Testis (tissue), 2 donors: ENCODE measurements at regions not wholly inside any gene's neighbourhood (a gene's known extent, or its start where the extent isn't known, plus 50 kb on each side); places are given as distances from the start of the nearest gene placed in this dataset.

Experiments used
- CTCF ChIP-seq, 3 experiments: fragments of 450-650 bp in 2 of 3; fragments of 200-600 bp in 1 of 3; sonication (generic) in 1 of 3; IDR thresholded peaks; one replicate each; pipeline ENCODE4 v1.5.1; 2016 to 2019; ENCODE audit warnings: antibody characterized with exemption in 3 of 3, mild to moderate bottlenecking in 2 of 3, moderate library complexity in 1 of 3
- POLR2A ChIP-seq: fragments of 450-650 bp; IDR thresholded peaks from one replicate; pipeline ENCODE4 v1.6.1; 2017; ENCODE audit warnings: antibody characterized with exemption, mild to moderate bottlenecking, moderate library complexity

GRCh38 chr10:124328477-124329220 lies 90.1 kb downstream of the OAT start:
- no peak for TF ChIP-seq CTCF (IDR thresholded peaks at IDR 0.05)
- TF ChIP-seq POLR2A = no peak
